Activated CD4-positive, alpha-beta T cell treated with anti-CD3 and anti-CD28 coated beads for 36 hours (primary cell): ENCODE measurements at regions not wholly inside any gene's neighbourhood (a gene's known extent, or its start where the extent isn't known, plus 50 kb on each side); places are given as distances from the start of the nearest gene placed in this dataset.

Source experiments
- ATAC-seq: fragments of 200-7000 bp; cut with Tn5 transposase; one replicate; pipeline ENCODE4 v1.10.0; 2021; ENCODE audit warnings: mild to moderate bottlenecking, moderate library complexity
- CTCF ChIA-PET: fragments of 350-600 bp; sonication (Branson Sonifier 250); formaldehyde crosslinking; loops from one replicate; lab custom pipeline; 2021; ENCODE audit warnings: antibody characterized with exemption; lab: Charles Lee
- POLR2A ChIA-PET: fragments of 350-600 bp; sonication (Branson Sonifier 250); formaldehyde crosslinking; loops from one replicate; lab custom pipeline; 2021; ENCODE audit warnings: antibody characterized with exemption, inconsistent platforms; lab: Charles Lee
- DNase-seq: peaks from one replicate; pipeline ENCODE4 v3.0.0-alpha.2; 2020
- H3K27ac Mint-ChIP-seq: one replicate; pipeline ENCODE4 v1.8.0; 2021; ENCODE audit warnings: mixed read lengths
- H3K27me3 Mint-ChIP-seq: one replicate; pipeline ENCODE4 v1.8.0; 2021; ENCODE audit warnings: mixed read lengths
- H3K36me3 Mint-ChIP-seq: one replicate; pipeline ENCODE4 v1.8.0; 2021; ENCODE audit warnings: low read depth, mixed read lengths
- H3K4me1 Mint-ChIP-seq: one replicate; pipeline ENCODE4 v1.8.0; 2021; ENCODE audit warnings: mixed read lengths
- H3K4me3 Mint-ChIP-seq: one replicate; pipeline ENCODE4 v1.8.0; 2021; ENCODE audit warnings: mild to moderate bottlenecking, moderate library complexity, mixed read lengths
- H3K9me3 Mint-ChIP-seq: one replicate; pipeline ENCODE4 v1.8.0; 2021; ENCODE audit warnings: low read depth, mixed read lengths
- intact Hi-C, 2 experiments: fragments of 100-400 bp; cut with DNase I in 1 of 2; cut with micrococcal nuclease in 1 of 2; formaldehyde crosslinking; loops; one replicate each; pipeline versions ENCODE4 v1.14.2 to v1.15.1; 2022 to 2024; cut with DNase I, micrococcal nuclease

DNA sequence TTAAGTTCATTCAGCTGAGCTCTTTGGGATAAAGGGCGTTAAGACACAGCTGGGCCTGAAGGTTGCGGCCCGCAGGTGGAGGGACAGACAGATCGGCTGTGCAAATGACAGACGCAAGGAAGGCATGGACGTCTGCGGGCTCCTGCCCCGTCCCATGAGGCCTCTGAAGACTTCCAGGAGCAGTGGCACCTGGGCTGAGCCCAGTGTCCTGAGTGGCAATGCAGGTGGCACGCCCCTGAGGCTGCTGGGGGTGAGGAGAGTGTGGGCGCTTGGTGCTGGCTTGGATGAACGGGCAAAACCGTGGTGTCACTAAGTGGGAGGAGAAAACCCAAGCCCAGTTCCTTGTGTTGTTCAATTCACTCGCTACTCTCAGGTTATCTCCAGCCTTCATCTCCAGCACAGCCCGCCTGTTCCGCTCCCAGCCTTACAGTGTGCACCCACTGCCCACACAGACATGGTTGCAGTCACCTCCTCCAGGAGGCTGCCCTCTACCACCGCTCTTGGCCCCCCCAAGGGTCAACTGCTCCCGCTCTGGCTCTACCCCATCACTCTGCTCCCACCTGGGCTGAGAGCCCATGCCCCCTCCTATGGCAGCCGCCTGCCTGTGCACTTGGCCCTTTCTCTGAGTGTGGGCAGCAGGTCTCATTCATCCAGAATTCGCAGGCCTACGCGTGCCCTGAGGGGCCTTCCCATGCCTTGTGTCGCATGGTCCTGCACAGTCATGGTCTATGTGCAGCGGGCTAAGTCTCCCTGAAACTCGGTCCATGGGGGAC lies 50.3 kb downstream of the PTGR3 start:
- H3K27ac Mint-ChIP-seq = no peak overlapping the region
- H3K9me3 Mint-ChIP-seq = no peaks in the 10 kb centered on the region
- no peak for DNase-seq
- intact Hi-C loops = no loop called here
- H3K27me3 Mint-ChIP-seq = no peaks in the 10 kb centered on the region
- H3K4me1 Mint-ChIP-seq = peaks cover 6% of the 10 kb centered on the region
- H3K4me3 Mint-ChIP-seq = no peak overlapping the region
- ChIA-PET CTCF (no interaction called here), POLR2A (no interaction called here)
- no peak for ATAC-seq
- no peaks in the 10 kb centered on the region for H3K36me3 Mint-ChIP-seq

DNA sequence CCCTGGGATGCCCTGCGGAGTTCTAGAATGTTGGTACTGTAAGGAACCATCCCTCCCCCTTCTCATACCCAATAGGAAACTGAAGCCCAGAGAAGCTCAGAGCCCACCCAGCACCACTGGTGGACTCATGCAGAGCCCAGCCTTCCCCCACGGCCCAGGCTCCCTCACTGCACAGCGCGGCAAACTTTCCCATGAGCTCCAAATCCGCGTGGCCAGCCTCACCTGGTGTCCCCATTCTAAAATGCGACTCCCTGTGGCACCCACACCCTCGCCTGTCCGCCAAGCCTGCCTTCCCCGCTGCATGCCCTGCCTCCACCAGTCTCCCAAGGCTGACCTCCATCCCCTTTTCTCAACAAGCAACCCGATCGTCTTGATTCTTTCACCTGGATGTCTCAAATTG lies 51.1 kb downstream of the PTGR3 start:
- no peaks in the 10 kb centered on the region for H3K36me3 Mint-ChIP-seq
- CTCF ChIA-PET = no interaction called here
- H3K27ac Mint-ChIP-seq = no peak overlapping the region
- peaks cover 6% of the 10 kb centered on the region for H3K4me1 Mint-ChIP-seq
- intact Hi-C loops = no loop called here
- DNase-seq (no peak), ATAC-seq (no peak)
- no peaks in the 10 kb centered on the region for H3K27me3 Mint-ChIP-seq
- no peak overlapping the region for H3K4me3 Mint-ChIP-seq
- no peaks in the 10 kb centered on the region for H3K9me3 Mint-ChIP-seq
- POLR2A ChIA-PET = no interaction called here

DNA sequence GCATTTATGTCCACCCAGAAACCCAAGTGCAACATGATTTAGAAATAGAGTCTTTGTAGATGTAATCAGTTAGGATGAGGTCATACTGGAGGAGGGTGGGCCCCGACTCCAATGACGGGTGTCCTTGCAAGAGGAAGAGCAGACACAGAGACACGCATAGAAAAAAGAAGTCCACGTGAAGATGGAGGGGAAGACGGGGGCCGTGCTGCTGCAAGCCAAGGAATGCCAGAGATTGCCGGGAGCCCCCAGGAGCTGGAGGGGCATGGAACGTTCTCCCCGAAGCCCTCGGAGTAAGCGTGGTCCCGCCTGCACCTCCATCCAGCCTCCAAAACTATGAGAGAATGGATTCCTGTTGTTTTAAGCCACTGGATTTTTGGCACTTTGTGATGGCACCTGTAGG lies 51.6 kb downstream of the PTGR3 start:
- POLR2A ChIA-PET = no interaction called here
- H3K4me3 Mint-ChIP-seq = no peak overlapping the region
- no peaks in the 10 kb centered on the region for H3K36me3 Mint-ChIP-seq
- H3K27ac Mint-ChIP-seq = no peak overlapping the region
- intact Hi-C loops = no loop called here
- CTCF ChIA-PET = no interaction called here
- peaks cover under 1% of the 10 kb centered on the region for H3K9me3 Mint-ChIP-seq
- ATAC-seq (no peak), DNase-seq (no peak)
- peaks cover 6% of the 10 kb centered on the region for H3K4me1 Mint-ChIP-seq
- no peaks in the 10 kb centered on the region for H3K27me3 Mint-ChIP-seq

DNA sequence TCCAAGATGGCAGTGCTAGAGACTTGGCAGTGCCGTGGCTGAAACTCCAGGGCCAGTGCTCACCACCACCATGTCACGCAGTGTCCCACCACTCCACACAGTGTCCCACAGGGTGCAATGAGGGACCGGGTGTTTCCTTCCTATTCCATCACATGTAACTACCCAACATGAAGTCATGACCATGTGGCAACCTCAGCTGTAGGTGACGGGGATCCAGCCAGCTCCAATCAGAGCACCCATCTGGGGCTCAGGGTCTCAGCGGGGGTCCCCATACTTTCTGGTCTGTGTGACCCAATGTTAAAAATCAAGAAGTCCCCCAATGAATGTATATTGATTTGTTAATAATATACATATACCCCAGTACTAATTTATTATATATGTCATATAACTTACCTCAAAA lies 52.1 kb downstream of the PTGR3 start:
- ChIA-PET POLR2A (no interaction called here), CTCF (no interaction called here)
- no peak overlapping the region for H3K27ac Mint-ChIP-seq
- intact Hi-C loops = no loop called here
- H3K27me3 Mint-ChIP-seq = peaks cover 2% of the 10 kb centered on the region
- DNase-seq (no peak), ATAC-seq (no peak)
- H3K36me3 Mint-ChIP-seq = no peaks in the 10 kb centered on the region
- H3K4me1 Mint-ChIP-seq = peaks cover 4% of the 10 kb centered on the region
- no peak overlapping the region for H3K4me3 Mint-ChIP-seq
- peaks cover 6% of the 10 kb centered on the region for H3K9me3 Mint-ChIP-seq

DNA sequence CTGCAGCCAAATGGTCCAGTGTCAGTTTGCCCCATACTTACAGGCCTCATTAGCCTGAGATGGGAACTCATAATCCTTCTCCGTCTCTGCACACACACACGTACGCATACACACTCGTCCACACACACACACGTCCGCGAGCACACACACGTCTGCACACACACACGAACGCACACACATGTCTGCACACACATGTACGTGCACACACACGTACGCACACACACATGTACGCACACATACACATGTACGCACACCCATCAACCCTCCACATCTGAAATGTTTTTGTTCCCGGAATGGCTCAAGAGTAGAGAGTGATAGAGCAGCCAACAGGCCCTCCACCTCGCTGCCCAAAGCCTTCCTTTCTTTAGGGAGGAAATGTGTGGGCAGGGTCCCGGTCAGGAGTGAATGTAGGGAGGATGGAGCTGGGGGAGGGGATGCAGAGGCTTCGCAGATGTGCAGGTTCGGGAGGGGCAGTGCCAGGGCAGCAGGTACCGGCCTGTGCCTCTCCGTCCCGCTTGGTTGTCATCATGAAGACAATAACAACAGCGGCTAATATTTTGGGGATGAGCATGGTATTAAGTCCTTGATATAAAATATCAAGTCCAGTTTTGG lies 52.7 kb downstream of the PTGR3 start:
- DNase-seq (no peak), ATAC-seq (no peak)
- Mint-ChIP-seq H3K4me3 (no peak overlapping the region), H3K36me3 (no peaks in the 10 kb centered on the region), H3K27ac (no peak overlapping the region), H3K9me3 (peaks cover 9% of the 10 kb centered on the region), H3K27me3 (peaks cover 4% of the 10 kb centered on the region), H3K4me1 (peaks cover under 1% of the 10 kb centered on the region)
- POLR2A ChIA-PET = no interaction called here
- CTCF ChIA-PET = no interaction called here
- intact Hi-C loops = no loop called here

DNA sequence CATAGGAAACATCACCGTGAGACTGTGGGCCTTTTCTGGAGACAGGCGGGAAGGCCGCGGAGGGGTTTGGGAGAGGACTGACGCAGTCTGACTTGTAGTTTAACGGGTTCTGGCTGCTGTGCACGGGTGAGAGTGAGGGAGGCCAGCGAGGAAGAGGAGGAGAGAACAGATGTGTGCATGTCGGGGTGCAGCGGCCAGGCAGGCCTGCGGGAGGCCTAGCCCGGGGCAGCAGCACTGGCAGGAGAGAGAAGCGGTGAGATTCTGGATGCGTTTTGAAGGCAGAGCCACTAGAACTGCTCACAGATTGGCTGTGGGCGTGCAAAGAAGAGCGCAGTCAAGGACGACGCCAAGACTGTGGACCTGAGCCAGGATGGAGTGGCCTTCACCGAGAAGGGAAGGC lies 53.9 kb downstream of the PTGR3 start:
- no peak overlapping the region for H3K27ac Mint-ChIP-seq
- H3K4me1 Mint-ChIP-seq = no peaks in the 10 kb centered on the region
- DNase-seq (no peak), ATAC-seq (no peak)
- intact Hi-C loops = no loop called here
- peaks cover 4% of the 10 kb centered on the region for H3K27me3 Mint-ChIP-seq
- ChIA-PET POLR2A (no interaction called here), CTCF (no interaction called here)
- H3K36me3 Mint-ChIP-seq = no peaks in the 10 kb centered on the region
- H3K9me3 Mint-ChIP-seq = peaks cover 9% of the 10 kb centered on the region
- H3K4me3 Mint-ChIP-seq = no peak overlapping the region

DNA sequence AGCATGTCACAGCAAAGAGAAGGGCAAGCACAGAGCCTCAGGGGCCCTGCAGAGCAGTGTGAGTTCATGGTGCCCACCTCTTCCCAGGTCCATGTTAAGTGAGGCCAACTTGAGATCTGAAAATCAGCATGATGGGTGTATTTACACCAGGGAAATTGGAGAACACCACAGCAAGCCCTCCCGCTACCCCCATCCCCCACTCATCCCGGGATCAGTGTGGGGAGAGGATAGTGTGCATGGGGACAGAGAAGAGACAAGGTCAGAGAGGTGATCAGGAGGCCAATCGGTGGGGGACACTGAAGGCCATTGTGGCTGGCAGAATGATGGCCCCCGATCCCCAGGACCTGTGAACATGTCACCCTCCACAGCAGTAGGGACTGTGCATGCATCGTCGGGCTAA lies 54.7 kb downstream of the PTGR3 start:
- ChIA-PET CTCF (no interaction called here), POLR2A (no interaction called here)
- Mint-ChIP-seq H3K4me3 (no peak overlapping the region), H3K27me3 (peaks cover 5% of the 10 kb centered on the region), H3K36me3 (no peaks in the 10 kb centered on the region), H3K9me3 (peaks cover 9% of the 10 kb centered on the region), H3K4me1 (no peaks in the 10 kb centered on the region), H3K27ac (no peak overlapping the region)
- DNase-seq (no peak), ATAC-seq (no peak)
- intact Hi-C loops = no loop called here

DNA sequence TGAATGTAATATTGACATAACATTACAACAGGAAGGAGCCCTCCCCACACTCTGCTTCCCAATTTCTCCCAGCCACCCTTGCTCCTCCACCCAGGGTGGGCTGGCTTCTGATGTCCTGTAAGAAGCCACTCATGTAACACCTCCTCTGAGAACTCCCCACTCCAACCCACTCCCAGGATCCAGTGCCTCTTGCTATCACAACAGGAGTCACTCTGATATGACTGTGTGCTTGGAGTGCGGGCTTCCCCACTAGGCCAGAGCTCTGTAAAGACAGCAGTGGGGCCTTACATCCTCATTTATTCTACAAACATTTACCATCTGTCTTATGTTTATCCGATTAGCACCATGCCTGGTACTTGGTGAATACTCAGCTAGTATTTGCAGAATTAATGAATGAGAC lies 65.1 kb downstream of the PTGR3 start:
- intact Hi-C loops = no loop called here
- ATAC-seq = no peak

DNA sequence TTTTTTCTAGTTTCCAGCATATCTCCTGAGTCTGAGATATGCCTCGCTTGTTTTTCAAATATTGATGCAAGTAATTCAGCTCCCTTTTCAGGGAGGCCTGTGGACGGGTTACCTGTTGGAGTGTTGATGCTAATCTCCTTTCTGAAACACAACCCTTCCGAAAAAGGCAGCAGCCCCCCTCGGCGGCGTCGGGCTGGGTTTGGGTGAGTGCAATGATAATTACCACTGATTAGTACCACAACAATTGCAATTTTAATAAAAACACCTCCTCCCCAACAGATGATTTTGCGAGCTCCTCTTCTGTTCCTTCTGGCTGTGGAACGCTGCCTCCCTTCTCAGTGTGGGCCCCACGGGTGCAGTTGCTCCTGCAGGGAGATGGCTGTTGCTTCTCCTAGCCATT lies 66.3 kb downstream of the PTGR3 start:
- Mint-ChIP-seq H3K27me3 (no peaks in the 10 kb centered on the region), H3K9me3 (peaks cover 12% of the 10 kb centered on the region), H3K4me1 (no peaks in the 10 kb centered on the region), H3K4me3 (no peak overlapping the region), H3K27ac (no peak overlapping the region), H3K36me3 (no peaks in the 10 kb centered on the region)
- intact Hi-C loops = no loop called here
- ATAC-seq (no peak), DNase-seq (no peak)
- CTCF ChIA-PET = no interaction called here
- POLR2A ChIA-PET = no interaction called here

More for the DNA sequence above, 65.1 kb downstream of the PTGR3 start:
- H3K9me3 Mint-ChIP-seq = peaks cover 12% of the 10 kb centered on the region
- H3K36me3 Mint-ChIP-seq = no peaks in the 10 kb centered on the region
- DNase-seq = no peak
- POLR2A ChIA-PET = no interaction called here
- H3K27me3 Mint-ChIP-seq = no peaks in the 10 kb centered on the region
- no peaks in the 10 kb centered on the region for H3K4me1 Mint-ChIP-seq
- CTCF ChIA-PET = no interaction called here
- no peak overlapping the region for H3K27ac Mint-ChIP-seq
- H3K4me3 Mint-ChIP-seq = no peak overlapping the region

DNA sequence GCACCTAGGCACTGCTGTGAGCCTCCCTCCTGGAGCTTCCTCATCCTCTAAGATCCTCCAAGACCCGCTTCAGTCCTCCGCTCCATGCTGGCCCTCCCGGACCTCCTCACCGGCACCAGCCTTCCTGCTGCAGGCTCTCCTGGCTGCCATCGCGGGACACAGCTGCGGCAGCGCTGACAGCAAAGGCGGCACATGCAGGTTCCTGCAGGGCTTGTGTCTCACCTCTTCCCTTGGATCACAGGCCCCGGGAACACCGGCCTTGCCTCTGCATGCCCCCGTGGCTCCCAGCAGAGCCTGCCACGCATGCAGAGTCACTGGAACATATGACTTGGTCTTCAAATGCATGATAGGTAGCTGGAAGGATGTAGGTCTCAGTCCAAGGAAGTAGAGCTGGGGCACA lies 67.2 kb downstream of the PTGR3 start:
- Mint-ChIP-seq H3K36me3 (no peaks in the 10 kb centered on the region), H3K27me3 (no peaks in the 10 kb centered on the region), H3K4me3 (no peak overlapping the region), H3K4me1 (no peaks in the 10 kb centered on the region), H3K27ac (no peak overlapping the region), H3K9me3 (peaks cover 12% of the 10 kb centered on the region)
- POLR2A ChIA-PET = no interaction called here
- CTCF ChIA-PET = no interaction called here
- DNase-seq = no peak
- no peak for ATAC-seq
- intact Hi-C loops = no loop called here

DNA sequence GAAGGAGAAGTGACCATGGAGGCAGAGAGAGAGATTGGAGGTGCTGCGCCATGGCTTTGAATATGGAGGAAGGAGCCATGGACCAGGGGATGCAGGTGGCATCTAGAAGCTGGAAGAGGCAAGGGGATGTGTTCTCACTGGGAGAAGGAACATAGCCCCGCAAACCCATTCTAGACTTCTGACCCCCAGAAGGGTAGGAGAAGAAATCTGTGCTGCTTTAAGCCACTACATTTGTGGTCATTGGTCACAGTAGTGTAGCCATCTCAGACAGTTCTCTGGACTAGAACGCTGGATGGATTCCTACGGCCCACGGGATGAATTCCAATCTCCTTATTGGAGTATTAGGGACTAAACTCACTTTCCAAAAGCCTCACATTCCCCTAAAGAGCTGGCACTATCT lies 67.8 kb downstream of the PTGR3 start:
- H3K36me3 Mint-ChIP-seq = no peaks in the 10 kb centered on the region
- intact Hi-C loops = no loop called here
- H3K9me3 Mint-ChIP-seq = peaks cover 9% of the 10 kb centered on the region
- no peak overlapping the region for H3K4me3 Mint-ChIP-seq
- H3K27ac Mint-ChIP-seq = no peak overlapping the region
- no peak for ATAC-seq
- POLR2A ChIA-PET = no interaction called here
- CTCF ChIA-PET = no interaction called here
- no peaks in the 10 kb centered on the region for H3K27me3 Mint-ChIP-seq
- DNase-seq = no peak
- no peaks in the 10 kb centered on the region for H3K4me1 Mint-ChIP-seq

DNA sequence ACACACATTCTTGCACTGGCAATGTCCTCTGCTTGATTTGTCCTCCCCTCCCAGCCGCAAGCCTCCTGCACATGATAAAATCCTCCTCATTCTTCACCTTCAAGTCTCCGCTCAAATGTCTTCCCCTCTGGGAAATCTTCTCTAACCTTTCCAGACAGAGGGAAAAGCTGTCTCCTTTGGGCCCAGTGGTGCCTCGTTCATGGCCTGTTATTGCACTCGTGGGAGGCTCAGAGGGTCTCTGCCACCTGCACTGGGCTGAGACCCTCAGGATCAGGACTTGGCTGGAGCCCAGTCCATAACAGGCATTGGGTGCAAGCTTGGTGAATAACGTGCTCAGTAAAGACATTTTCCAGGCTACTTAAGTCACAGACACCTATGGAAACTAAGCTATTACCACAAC lies 68.6 kb downstream of the PTGR3 start:
- H3K4me1 Mint-ChIP-seq = no peaks in the 10 kb centered on the region
- H3K27me3 Mint-ChIP-seq = no peaks in the 10 kb centered on the region
- H3K9me3 Mint-ChIP-seq = peaks cover 4% of the 10 kb centered on the region
- DNase-seq = no peak
- no peak overlapping the region for H3K4me3 Mint-ChIP-seq
- CTCF ChIA-PET = no interaction called here
- POLR2A ChIA-PET = no interaction called here
- no peak for ATAC-seq
- no peak overlapping the region for H3K27ac Mint-ChIP-seq
- intact Hi-C loops = no loop called here
- no peaks in the 10 kb centered on the region for H3K36me3 Mint-ChIP-seq
